Mesendoderm (in vitro differentiated cells): ENCODE measurements at regions not wholly inside any gene's neighbourhood (a gene's known extent, or its start where the extent isn't known, plus 50 kb on each side); places are given as distances from the start of the nearest gene placed in this dataset.
A peak's percentile ranks its signal among the peaks of the same experiment; 100 is the strongest.

ENCODE experiments used
- DNase-seq: peaks from one replicate; pipeline ENCODE4 v3.0.0; 2013
- H2AK5ac ChIP-seq: 2 replicates; pipeline ENCODE4 v1.6.1; 2013; ENCODE audit warnings: low read length, inconsistent platforms
- H2BK120ac ChIP-seq: 2 replicates; pipeline ENCODE4 v1.6.1; 2013; ENCODE audit warnings: low read depth, mild to moderate bottlenecking, low read length, moderate library complexity, mixed read lengths
- H2BK15ac ChIP-seq: replicated peaks from 2 replicates; pipeline ENCODE4 v1.6.1; 2013; ENCODE audit warnings: low read depth, mild to moderate bottlenecking, moderate library complexity
- H2BK5ac ChIP-seq: 2 replicates; pipeline ENCODE4 v1.6.1; 2013; ENCODE audit warnings: low read length, inconsistent platforms
- H3K18ac ChIP-seq: 2 replicates; pipeline ENCODE4 v1.6.1; 2013; ENCODE audit warnings: mild to moderate bottlenecking, low read length, mixed read lengths
- H3K23ac ChIP-seq: one replicate; pipeline ENCODE4 v1.6.1; 2013; ENCODE audit warnings: low read length
- H3K27ac ChIP-seq: 2 replicates; pipeline ENCODE4 v1.5.1; 2013; ENCODE audit warnings: low read depth, mild to moderate bottlenecking, inconsistent platforms, low read length, moderate library complexity
- H3K27me3 ChIP-seq: 2 replicates; pipeline ENCODE4 v1.6.1; 2013; ENCODE audit warnings: low read length, control low read depth, mild to moderate bottlenecking, inconsistent platforms; ENCODE audit not compliant: insufficient read depth, poor library complexity
- H3K36me3 ChIP-seq: 2 replicates; pipeline ENCODE4 v1.6.1; 2013; ENCODE audit warnings: low read length, inconsistent platforms; ENCODE audit not compliant: control insufficient read depth, insufficient read depth
- H3K4ac ChIP-seq: one replicate; pipeline ENCODE4 v1.6.1; 2013; ENCODE audit warnings: low read depth, mild to moderate bottlenecking, low read length, moderate library complexity
- H3K4me1 ChIP-seq: 2 replicates; pipeline ENCODE4 v1.6.1; 2013; ENCODE audit warnings: low read depth, low read length, inconsistent platforms; ENCODE audit not compliant: control insufficient read depth
- H3K4me2 ChIP-seq: 2 replicates; pipeline ENCODE4 v1.6.1; 2013; ENCODE audit warnings: low read length
- H3K4me3 ChIP-seq: 2 replicates; pipeline ENCODE4 v1.5.1; 2013; ENCODE audit warnings: mild to moderate bottlenecking, low read length
- H3K56ac ChIP-seq: one replicate; pipeline ENCODE4 v1.6.1; 2013; ENCODE audit warnings: low read length
- H3K79me1 ChIP-seq: 2 replicates; pipeline ENCODE4 v1.6.1; 2013; ENCODE audit warnings: low read length, inconsistent platforms
- H3K79me2 ChIP-seq: 2 replicates; pipeline ENCODE4 v1.6.1; 2013; ENCODE audit warnings: mild to moderate bottlenecking, low read length; ENCODE audit not compliant: control insufficient read depth, insufficient read depth
- H3K9ac ChIP-seq: 2 replicates; pipeline ENCODE4 v1.6.1; 2013; ENCODE audit warnings: low read length, inconsistent platforms
- H4K5ac ChIP-seq: one replicate; pipeline ENCODE4 v1.6.1; 2013; ENCODE audit warnings: low read length
- H4K8ac ChIP-seq: one replicate; pipeline ENCODE4 v1.6.1; 2013; ENCODE audit warnings: low read depth, mild to moderate bottlenecking, control low read depth, low read length, moderate library complexity
- WGBS: extraction: QIAGEN DNeasy Blood & Tissue Kit; methylation state at CpG from one replicate; pipeline ENCODE4 v1.1.7; 2013; ENCODE audit warnings: low lambda C conversion rate, missing lambda C conversion rate; ENCODE audit not compliant: insufficient coverage; ENCODE audit errors: extremely low coverage; 5-methylcytosine and 5-hydroxymethylcytosine counted together

DNA sequence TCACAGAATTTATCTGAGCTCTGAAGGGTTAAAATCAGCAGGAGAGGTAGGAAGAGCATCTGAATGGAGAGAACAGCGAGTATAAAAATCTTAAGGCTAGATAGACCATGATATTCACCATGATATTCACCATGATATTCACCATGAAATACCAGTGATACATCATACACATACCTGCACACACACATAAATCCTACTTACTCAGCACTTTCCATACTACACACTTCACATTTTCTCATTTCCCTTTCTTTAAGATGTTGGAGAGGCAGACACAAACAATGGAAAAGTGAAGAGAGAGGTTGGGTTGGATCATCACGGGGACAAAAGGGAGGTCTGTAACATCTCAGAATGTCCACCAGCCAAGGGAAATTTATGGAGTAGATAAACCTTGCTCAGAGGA, 66.4 kb upstream of the ATP10B start:
- H2BK5ac ChIP-seq: no peak overlapping the region
- no peak overlapping the region for H3K9ac ChIP-seq
- H4K5ac ChIP-seq: no peak overlapping the region
- no peaks in the 10 kb centered on the region for H3K79me1 ChIP-seq
- H3K18ac ChIP-seq: no peak overlapping the region
- no peaks in the 10 kb centered on the region for H3K79me2 ChIP-seq
- no peak overlapping the region for H3K23ac ChIP-seq
- no peaks in the 10 kb centered on the region for H3K27me3 ChIP-seq
- H2BK120ac ChIP-seq: no peak overlapping the region
- no peak overlapping the region for H2AK5ac ChIP-seq
- H2BK15ac ChIP-seq: no peak overlapping the region
- no peak for DNase-seq
- no peak overlapping the region for H3K56ac ChIP-seq
- H3K4me2 ChIP-seq: no peak overlapping the region
- H3K36me3 ChIP-seq: no peaks in the 10 kb centered on the region
- H3K4me3 ChIP-seq: no peak overlapping the region
- H4K8ac ChIP-seq: no peak overlapping the region
- no peaks in the 10 kb centered on the region for H3K4me1 ChIP-seq
- H3K27ac ChIP-seq: no peak overlapping the region
- H3K4ac ChIP-seq: no peak overlapping the region
- WGBS: no CpG with 5 or more reads among the region's 2 CpGs

DNA sequence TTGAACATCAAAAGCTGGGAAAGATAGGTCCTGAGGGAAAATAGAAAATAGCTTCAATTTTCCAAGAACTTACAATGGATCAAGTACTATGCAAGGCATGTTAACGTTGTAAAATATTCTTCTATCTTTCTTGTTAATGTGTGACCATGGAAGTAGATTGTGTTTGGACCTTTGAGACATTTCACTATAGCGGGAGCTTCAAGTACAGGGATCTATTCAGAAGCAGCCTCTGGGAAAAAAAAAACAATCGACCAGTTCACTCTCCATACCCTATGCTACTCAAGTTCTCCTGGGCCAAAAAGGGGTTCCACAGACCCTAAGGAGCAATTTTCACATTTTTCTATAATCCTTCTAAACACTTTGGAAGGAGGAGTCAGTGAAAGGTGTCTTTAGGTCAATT, 54.1 kb upstream of the ATP10B start:
- Histone ChIP-seq H3K4me3 (no peak overlapping the region), H3K4me2 (no peak overlapping the region), H3K23ac (no peak overlapping the region), H2BK15ac (no peak overlapping the region), H3K27ac (no peak overlapping the region), H3K9ac (no peak overlapping the region), H2BK5ac (no peak overlapping the region), H3K27me3 (no peaks in the 10 kb centered on the region), H2AK5ac (no peak overlapping the region), H3K56ac (no peak overlapping the region), H3K79me2 (no peaks in the 10 kb centered on the region), H3K4me1 (no peaks in the 10 kb centered on the region), H3K79me1 (no peaks in the 10 kb centered on the region), H3K18ac (no peak overlapping the region), H3K36me3 (no peaks in the 10 kb centered on the region), H2BK120ac (no peak overlapping the region), H4K5ac (no peak overlapping the region), H4K8ac (no peak overlapping the region), H3K4ac (no peak overlapping the region)
- WGBS: no CpG with 5 or more reads among the region's 3 CpGs
- DNase-seq: no peak

DNA sequence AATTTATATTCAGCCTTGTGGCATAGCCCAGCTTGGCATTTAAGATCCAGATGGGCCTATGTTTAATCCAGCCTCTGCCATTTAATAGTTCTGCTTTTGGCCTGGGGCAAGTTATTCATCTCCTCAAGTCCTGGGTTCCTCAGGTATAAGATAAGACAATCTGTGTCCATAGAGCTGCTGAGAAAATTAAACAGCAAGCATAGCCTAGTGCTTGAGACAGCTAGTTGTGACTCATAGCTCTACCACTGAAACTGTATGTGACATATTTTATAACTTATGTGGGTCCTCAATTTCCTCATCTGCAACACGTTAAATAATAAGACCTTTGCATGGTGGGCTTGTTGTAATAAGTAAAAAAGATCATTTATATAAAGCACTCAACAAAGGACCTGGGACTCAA, 53.3 kb upstream of the ATP10B start:
- Histone ChIP-seq H3K36me3 (no peaks in the 10 kb centered on the region), H3K4me3 (no peak overlapping the region), H3K4me1 (no peaks in the 10 kb centered on the region), H3K79me2 (no peaks in the 10 kb centered on the region), H3K18ac (no peak overlapping the region), H3K4ac (no peak overlapping the region), H3K23ac (no peak overlapping the region), H2BK15ac (no peak overlapping the region), H4K5ac (no peak overlapping the region), H3K4me2 (no peak overlapping the region), H3K9ac (no peak overlapping the region), H3K27me3 (no peaks in the 10 kb centered on the region), H3K56ac (no peak overlapping the region), H2AK5ac (no peak overlapping the region), H2BK120ac (no peak overlapping the region), H4K8ac (no peak overlapping the region), H3K27ac (no peak overlapping the region), H2BK5ac (no peak overlapping the region), H3K79me1 (no peaks in the 10 kb centered on the region)
- WGBS: no CpG with 5 or more reads among the region's 1 CpG
- DNase-seq: no peak

DNA sequence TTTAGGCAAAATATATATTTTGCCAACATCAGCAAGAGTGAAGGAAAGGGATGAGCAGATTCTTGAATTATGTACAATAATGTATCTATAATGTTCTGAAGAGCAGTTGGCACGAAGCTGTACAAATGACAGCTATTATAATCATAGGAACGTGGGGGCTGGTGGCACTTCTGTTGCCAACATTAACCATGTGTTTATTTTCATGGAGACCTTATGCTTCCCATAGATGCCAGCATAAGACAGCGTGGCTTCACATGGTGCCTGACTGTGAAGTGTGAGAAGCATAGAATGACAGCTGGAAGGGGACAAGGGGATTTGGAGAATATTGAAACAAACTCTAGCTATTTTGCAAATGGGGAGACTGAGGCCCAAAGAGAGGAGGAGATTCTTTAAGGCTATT, 52.6 kb upstream of the ATP10B start:
- H2AK5ac ChIP-seq: no peak overlapping the region
- H4K8ac ChIP-seq: no peak overlapping the region
- H3K9ac ChIP-seq: no peak overlapping the region
- no peak overlapping the region for H4K5ac ChIP-seq
- WGBS: no CpG with 5 or more reads among the region's 3 CpGs
- H3K4me1 ChIP-seq: no peaks in the 10 kb centered on the region
- H3K56ac ChIP-seq: no peak overlapping the region
- H3K4me3 ChIP-seq: no peak overlapping the region
- no peak overlapping the region for H2BK120ac ChIP-seq
- H3K4me2 ChIP-seq: no peak overlapping the region
- no peak overlapping the region for H3K4ac ChIP-seq
- no peak overlapping the region for H2BK15ac ChIP-seq
- no peaks in the 10 kb centered on the region for H3K36me3 ChIP-seq
- DNase-seq: no peak
- H3K79me1 ChIP-seq: no peaks in the 10 kb centered on the region
- no peaks in the 10 kb centered on the region for H3K79me2 ChIP-seq
- H3K23ac ChIP-seq: no peak overlapping the region
- no peak overlapping the region for H3K27ac ChIP-seq
- H3K27me3 ChIP-seq: no peaks in the 10 kb centered on the region
- no peak overlapping the region for H3K18ac ChIP-seq
- H2BK5ac ChIP-seq: no peak overlapping the region

DNA sequence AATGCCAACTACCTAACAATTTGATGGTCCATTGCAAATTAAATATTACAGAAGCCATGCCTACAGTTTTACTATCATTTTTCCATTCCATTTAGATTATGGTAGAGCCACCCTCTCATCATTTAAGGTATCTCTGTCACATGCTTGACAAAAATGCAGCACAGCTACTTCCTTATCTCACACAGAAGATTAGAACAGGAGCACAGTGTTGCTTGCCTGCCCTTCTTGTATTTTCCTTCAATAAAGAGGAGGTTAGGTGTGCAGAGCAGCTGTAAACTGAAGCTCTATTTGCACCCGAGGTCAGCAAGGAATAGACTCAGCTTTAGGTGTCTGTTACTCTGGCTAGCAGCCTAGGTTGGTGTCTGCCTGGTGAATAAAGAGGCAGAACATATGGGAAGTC, 51.5 kb upstream of the ATP10B start:
- DNase-seq: peak; percentile 47
- no CpG with 5 or more reads among the region's 1 CpG for WGBS
- H3K79me2 ChIP-seq: no peaks in the 10 kb centered on the region
- no peak overlapping the region for H3K18ac ChIP-seq
- H2BK120ac ChIP-seq: no peak overlapping the region
- no peaks in the 10 kb centered on the region for H3K4me1 ChIP-seq
- H3K4me2 ChIP-seq: no peak overlapping the region
- H3K36me3 ChIP-seq: no peaks in the 10 kb centered on the region
- no peaks in the 10 kb centered on the region for H3K79me1 ChIP-seq
- H4K8ac ChIP-seq: no peak overlapping the region
- no peak overlapping the region for H4K5ac ChIP-seq
- H2BK5ac ChIP-seq: no peak overlapping the region
- H3K23ac ChIP-seq: no peak overlapping the region
- H3K4me3 ChIP-seq: no peak overlapping the region
- no peak overlapping the region for H3K4ac ChIP-seq
- H3K27ac ChIP-seq: no peak overlapping the region
- no peak overlapping the region for H2BK15ac ChIP-seq
- H3K27me3 ChIP-seq: no peaks in the 10 kb centered on the region
- H3K9ac ChIP-seq: no peak overlapping the region
- no peak overlapping the region for H3K56ac ChIP-seq
- H2AK5ac ChIP-seq: no peak overlapping the region

DNA sequence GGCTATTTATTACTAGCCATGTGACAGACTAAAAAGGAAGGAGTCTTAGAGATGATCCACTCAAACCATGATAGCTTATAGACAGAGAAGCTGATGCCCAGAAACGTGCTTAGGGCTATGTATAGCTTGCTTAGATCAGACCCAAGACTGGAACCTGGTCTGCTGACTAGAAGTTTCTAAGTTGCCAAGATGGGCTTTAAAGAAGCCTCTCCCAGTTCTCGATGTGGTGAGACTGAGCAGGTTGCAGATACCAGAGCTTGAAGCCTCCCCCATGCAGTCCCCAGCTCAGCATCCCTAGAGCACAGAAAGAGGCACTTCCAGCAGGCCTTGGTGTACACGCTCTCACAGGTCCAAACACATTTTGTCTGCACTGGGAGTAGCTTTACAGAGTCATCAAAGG, 51.1 kb upstream of the ATP10B start:
- DNase-seq: no peak
- H3K27ac ChIP-seq: no peak overlapping the region
- no peak overlapping the region for H3K9ac ChIP-seq
- no peak overlapping the region for H2BK120ac ChIP-seq
- no peaks in the 10 kb centered on the region for H3K4me1 ChIP-seq
- no peak overlapping the region for H2BK5ac ChIP-seq
- WGBS: no CpG with 5 or more reads among the region's 3 CpGs
- no peaks in the 10 kb centered on the region for H3K79me1 ChIP-seq
- no peaks in the 10 kb centered on the region for H3K36me3 ChIP-seq
- no peak overlapping the region for H3K56ac ChIP-seq
- no peak overlapping the region for H4K8ac ChIP-seq
- no peak overlapping the region for H3K4me2 ChIP-seq
- no peak overlapping the region for H3K23ac ChIP-seq
- no peaks in the 10 kb centered on the region for H3K79me2 ChIP-seq
- H3K27me3 ChIP-seq: no peaks in the 10 kb centered on the region
- no peak overlapping the region for H2BK15ac ChIP-seq
- H2AK5ac ChIP-seq: no peak overlapping the region
- no peak overlapping the region for H4K5ac ChIP-seq
- no peak overlapping the region for H3K4ac ChIP-seq
- no peak overlapping the region for H3K18ac ChIP-seq
- no peak overlapping the region for H3K4me3 ChIP-seq
